OCI-LY3 (cell line): ENCODE measurements at regions not wholly inside any gene's neighbourhood (a gene's known extent, or its start where the extent isn't known, plus 50 kb on each side); places are given as distances from the start of the nearest gene placed in this dataset.

Experiments
- H2AFZ ChIP-seq: fragments of 200-600, 300-600 bp; shearing (Covaris generic); 2 replicates; pipeline ENCODE4 v1.6.0; 2014; ENCODE audit warnings: antibody characterized with exemption, low read depth, low read length
- H3K27ac ChIP-seq: fragments of 200-600, 300-600 bp; sonication (generic); 2 replicates; pipeline ENCODE4 v1.5.1; 2014; ENCODE audit warnings: mild to moderate bottlenecking, low read length, moderate library complexity, mixed read lengths
- H3K27me3 ChIP-seq: fragments of 200-600, 300-600 bp; sonication (generic); 2 replicates; pipeline ENCODE4 v1.6.1; 2014; ENCODE audit warnings: low read depth, low read length, mixed read lengths
- H3K36me3 ChIP-seq: fragments of 200-600, 300-600 bp; sonication (generic); replicated peaks from 2 replicates; pipeline ENCODE3; 2014; ENCODE audit warnings: low read depth, low read length, mixed read lengths
- H3K4me1 ChIP-seq: fragments of 300-600, 200-600 bp; sonication (generic); 2 replicates; pipeline ENCODE4 v1.6.1; 2014; ENCODE audit warnings: low read length, mixed read lengths
- H3K4me2 ChIP-seq: fragments of 200-600, 300-600 bp; sonication (generic); 2 replicates; pipeline ENCODE4 v1.6.1; 2014; ENCODE audit warnings: low read length, mixed read lengths
- H3K4me3 ChIP-seq: fragments of 300-600, 200-600 bp; sonication (generic); 2 replicates; pipeline ENCODE4 v1.5.1; 2014; ENCODE audit warnings: antibody characterized with exemption, mild to moderate bottlenecking, low read length, moderate library complexity
- H3K79me2 ChIP-seq: fragments of 300-600, 200-600 bp; shearing (Covaris generic); 2 replicates; pipeline ENCODE4 v1.6.1; 2014; ENCODE audit warnings: mild to moderate bottlenecking, low read length, mixed read lengths
- H3K9ac ChIP-seq: fragments of 300-600, 200-600 bp; shearing (Covaris generic); 2 replicates; pipeline ENCODE4 v1.6.0; 2014; ENCODE audit warnings: mild to moderate bottlenecking, low read length, moderate library complexity
- H3K9me3 ChIP-seq: fragments of 200-600, 300-600 bp; shearing (Covaris generic); 2 replicates; pipeline ENCODE4 v1.6.1; 2014; ENCODE audit warnings: low read length, mixed read lengths; ENCODE audit not compliant: insufficient read depth
- H4K20me1 ChIP-seq: fragments of 200-600, 300-600 bp; sonication (generic); 2 replicates; pipeline ENCODE4 v1.6.1; 2016; ENCODE audit warnings: low read length, mixed read lengths; ENCODE audit not compliant: insufficient read depth
- CTCF ChIP-seq: fragments of 200-600, 300-600 bp; sonication (generic); IDR thresholded peaks from 2 replicates; pipeline ENCODE4 v1.5.1; 2014; ENCODE audit warnings: antibody characterized with exemption, low read length, low read depth
- EZH2phosphoT487 ChIP-seq: fragments of 200-600 bp; shearing (Covaris generic); IDR thresholded peaks from 2 replicates; pipeline ENCODE4 v1.6.1; 2018; ENCODE audit warnings: antibody characterized with exemption, mixed run types, low read depth

- Histone ChIP-seq H3K4me2 (no peak overlapping the region), H4K20me1 (no peaks in the 10 kb centered on the region), H3K27ac (no peak overlapping the region), H3K79me2 (no peaks in the 10 kb centered on the region), H3K4me3 (no peak overlapping the region), H3K9ac (no peak overlapping the region), H2AFZ (no peak overlapping the region), H3K36me3 (peaks cover 2% of the 10 kb centered on the region), H3K9me3 (no peaks in the 10 kb centered on the region; the same call in 1 of the 2 replicates), H3K4me1 (no peaks in the 10 kb centered on the region), H3K27me3 (peaks cover 6% of the 10 kb centered on the region; the same call in 1 of the 2 replicates)
- no peak for TF ChIP-seq CTCF
Observed at GRCh38 chr3:31077826-31078225, 183.4 kb upstream of the GADL1 start.

- H3K9ac ChIP-seq, result no peak overlapping the region
- H3K79me2 ChIP-seq, result no peaks in the 10 kb centered on the region
- no peaks in the 10 kb centered on the region for H4K20me1 ChIP-seq
- H3K27me3 ChIP-seq, result peaks cover 6% of the 10 kb centered on the region; the same call in 1 of the 2 replicates
- H2AFZ ChIP-seq, result no peak overlapping the region
- TF ChIP-seq EZH2phosphoT487, result no peak
- no peak for TF ChIP-seq CTCF
- H3K4me3 ChIP-seq, result no peak overlapping the region
- H3K9me3 ChIP-seq, result no peaks in the 10 kb centered on the region
- no peaks in the 10 kb centered on the region for H3K36me3 ChIP-seq
- H3K4me1 ChIP-seq, result no peaks in the 10 kb centered on the region
- no peak overlapping the region for H3K4me2 ChIP-seq
- no peak overlapping the region for H3K27ac ChIP-seq
Observed at GRCh38 chr3:31079689-31080088, 185.2 kb upstream of the GADL1 start.

DNA sequence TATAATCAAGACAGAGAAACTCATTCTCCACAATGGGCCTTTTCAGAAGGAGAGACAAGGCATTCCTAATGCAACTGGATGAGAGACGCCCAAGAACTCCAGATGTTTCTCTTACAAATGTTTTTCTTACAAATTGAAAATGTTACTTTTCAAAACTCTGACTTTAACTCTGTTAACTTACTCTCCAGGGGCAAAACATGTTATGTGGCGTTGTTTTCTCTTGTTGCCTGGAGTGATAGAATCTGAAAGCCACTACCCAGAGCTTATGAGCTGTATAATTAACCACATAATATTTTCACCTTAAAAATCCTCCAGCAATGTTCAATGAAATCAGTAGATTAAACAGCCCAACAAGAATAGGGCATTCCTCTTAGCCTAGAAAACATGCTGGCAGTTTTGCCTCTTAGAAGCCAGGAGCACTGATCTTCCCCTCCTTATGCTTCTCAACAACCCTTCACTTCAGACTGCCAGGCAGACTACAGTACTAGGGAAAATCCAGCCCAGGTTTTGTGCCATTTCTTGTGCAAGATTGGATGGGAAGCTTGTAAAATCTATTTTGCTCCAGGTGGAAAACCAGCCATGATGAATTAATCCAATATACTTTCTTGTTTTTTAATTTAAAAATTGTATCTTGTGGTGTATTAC, 186.7 kb upstream of the GADL1 start:
- no peak overlapping the region for H3K4me3 ChIP-seq
- H3K9me3 ChIP-seq, result no peaks in the 10 kb centered on the region
- no peaks in the 10 kb centered on the region for H3K4me1 ChIP-seq
- peaks cover 6% of the 10 kb centered on the region; the same call in 1 of the 2 replicates for H3K27me3 ChIP-seq
- no peaks in the 10 kb centered on the region for H4K20me1 ChIP-seq
- H3K9ac ChIP-seq, result no peak overlapping the region
- H3K79me2 ChIP-seq, result no peaks in the 10 kb centered on the region
- TF ChIP-seq EZH2phosphoT487 (no peak), CTCF (no peak)
- no peak overlapping the region for H2AFZ ChIP-seq
- no peak overlapping the region for H3K4me2 ChIP-seq
- no peaks in the 10 kb centered on the region for H3K36me3 ChIP-seq
- H3K27ac ChIP-seq, result no peak overlapping the region

DNA sequence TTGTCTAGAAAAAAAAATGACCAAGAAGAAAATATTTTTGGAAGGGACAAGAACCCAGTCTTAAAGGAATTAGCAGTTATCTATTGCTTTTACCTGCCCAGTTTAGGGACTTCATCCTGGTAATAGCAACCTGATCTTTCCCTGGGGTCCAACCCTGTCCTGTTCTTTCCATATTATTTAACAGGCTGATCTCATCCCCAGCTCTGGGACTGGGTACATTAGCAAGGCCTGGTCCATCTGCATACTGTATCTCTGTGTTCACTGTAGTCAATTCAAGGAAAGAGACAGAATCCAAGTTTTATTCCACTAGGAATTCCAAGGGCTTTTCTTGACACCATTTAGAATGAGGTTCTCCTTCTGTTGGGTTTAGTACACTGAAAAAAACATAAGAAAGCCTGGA, 191.7 kb upstream of the GADL1 start:
- Histone ChIP-seq H3K9ac (no peak overlapping the region), H3K27me3 (no peaks in the 10 kb centered on the region), H2AFZ (no peak overlapping the region), H3K4me2 (no peak overlapping the region), H3K9me3 (no peaks in the 10 kb centered on the region), H3K4me1 (no peaks in the 10 kb centered on the region), H3K27ac (no peak overlapping the region), H3K36me3 (no peaks in the 10 kb centered on the region), H3K4me3 (no peak overlapping the region), H3K79me2 (no peaks in the 10 kb centered on the region), H4K20me1 (no peaks in the 10 kb centered on the region)
- TF ChIP-seq EZH2phosphoT487 (no peak), CTCF (no peak)
